H9 (cell line): ENCODE measurements at regions not wholly inside any gene's neighbourhood (a gene's known extent, or its start where the extent isn't known, plus 50 kb on each side); places are given as distances from the start of the nearest gene placed in this dataset.

Experiments used
- DNase-seq: peaks from one replicate; pipeline ENCODE4 v3.0.0-alpha.2; 2017
- H2AFZ ChIP-seq: one replicate; pipeline ENCODE4 v1.6.1; 2013; ENCODE audit warnings: mild to moderate bottlenecking, low read length, control low read depth, moderate library complexity
- H2AK5ac ChIP-seq: 2 replicates; pipeline ENCODE4 v1.6.1; 2013; ENCODE audit warnings: low read length, control low read depth, mixed read lengths; ENCODE audit not compliant: insufficient read length
- H2BK120ac ChIP-seq: one replicate; pipeline ENCODE4 v1.6.1; 2013; ENCODE audit warnings: low read depth, mild to moderate bottlenecking, low read length, control low read depth, inconsistent platforms; ENCODE audit not compliant: poor library complexity, severe bottlenecking
- H2BK12ac ChIP-seq: 2 replicates; pipeline ENCODE4 v1.6.1; 2013; ENCODE audit warnings: low read length, control low read depth, mixed read lengths, low read depth; ENCODE audit not compliant: insufficient read length
- H2BK15ac ChIP-seq: 2 replicates; pipeline ENCODE4 v1.6.1; 2013; ENCODE audit warnings: low read depth, low read length, control low read depth
- H2BK20ac ChIP-seq: one replicate; pipeline ENCODE4 v1.6.1; 2013; ENCODE audit warnings: low read depth, mild to moderate bottlenecking, low read length, control low read depth, inconsistent platforms; ENCODE audit not compliant: poor library complexity, severe bottlenecking
- H2BK5ac ChIP-seq: 2 replicates; pipeline ENCODE4 v1.6.1; 2013; ENCODE audit warnings: low read length, control low read depth, mixed read lengths; ENCODE audit not compliant: insufficient read length
- H3K14ac ChIP-seq: 2 replicates; pipeline ENCODE4 v1.6.1; 2013; ENCODE audit warnings: low read length, control low read depth; ENCODE audit not compliant: insufficient read depth
- H3K18ac ChIP-seq: 2 replicates; pipeline ENCODE4 v1.6.1; 2013; ENCODE audit warnings: low read depth, mild to moderate bottlenecking, mixed read lengths, low read length, control low read depth; ENCODE audit not compliant: insufficient read length
- H3K23ac ChIP-seq: 2 replicates; pipeline ENCODE4 v1.6.1; 2013; ENCODE audit warnings: low read length, control low read depth, mixed read lengths, low read depth; ENCODE audit not compliant: insufficient read length
- H3K23me2 ChIP-seq: 2 replicates; pipeline ENCODE4 v1.6.1; 2013; ENCODE audit warnings: low read depth, mild to moderate bottlenecking, mixed read lengths, low read length, control low read depth; ENCODE audit not compliant: insufficient read length, poor library complexity, severe bottlenecking
- H3K27ac ChIP-seq: 2 replicates; pipeline ENCODE4 v1.5.1; 2013; ENCODE audit warnings: low read length, control low read depth, mixed read lengths, low read depth; ENCODE audit not compliant: insufficient read length
- H3K27me3 ChIP-seq: 2 replicates; pipeline ENCODE4 v1.6.1; 2013; ENCODE audit warnings: low read length, control low read depth, inconsistent platforms; ENCODE audit not compliant: insufficient read depth
- H3K4ac ChIP-seq: 2 replicates; pipeline ENCODE4 v1.6.1; 2013; ENCODE audit warnings: low read depth, mild to moderate bottlenecking, control low read depth, inconsistent platforms, low read length, moderate library complexity
- H3K4me1 ChIP-seq: 2 replicates; pipeline ENCODE4 v1.6.1; 2013; ENCODE audit warnings: low read length, control low read depth, inconsistent platforms; ENCODE audit not compliant: insufficient read depth
- H3K4me2 ChIP-seq: 2 replicates; pipeline ENCODE4 v1.6.1; 2013; ENCODE audit warnings: low read length, control low read depth, mixed read lengths; ENCODE audit not compliant: insufficient read length, insufficient read depth
- H3K56ac ChIP-seq: 2 replicates; pipeline ENCODE4 v1.6.1; 2013; ENCODE audit warnings: low read depth, mild to moderate bottlenecking, mixed read lengths, low read length, control low read depth; ENCODE audit not compliant: insufficient read length
- H3K79me1 ChIP-seq: 2 replicates; pipeline ENCODE4 v1.6.1; 2013; ENCODE audit warnings: low read depth, mild to moderate bottlenecking, moderate library complexity, low read length, control low read depth, inconsistent platforms; ENCODE audit not compliant: insufficient read depth, poor library complexity, severe bottlenecking
- H3K79me2 ChIP-seq: 2 replicates; pipeline ENCODE4 v1.6.1; 2013; ENCODE audit warnings: low read length, control low read depth, inconsistent platforms; ENCODE audit not compliant: insufficient read depth
- H3K9ac ChIP-seq: 2 replicates; pipeline ENCODE4 v1.6.1; 2013; ENCODE audit warnings: low read length, control low read depth, mixed read lengths; ENCODE audit not compliant: insufficient read length; ENCODE audit errors: extremely low read depth
- H3K9me3 ChIP-seq: one replicate; pipeline ENCODE4 v1.6.1; 2013; ENCODE audit warnings: low read depth, low read length, inconsistent platforms; ENCODE audit not compliant: control insufficient read depth
- H3T11ph ChIP-seq: one replicate; pipeline ENCODE4 v1.6.1; 2013; ENCODE audit warnings: mild to moderate bottlenecking, low read length, control low read depth, inconsistent platforms
- H4K20me1 ChIP-seq: one replicate; pipeline ENCODE4 v1.6.1; 2013; ENCODE audit not compliant: control insufficient read depth, insufficient read length, insufficient read depth
- H4K5ac ChIP-seq: 2 replicates; pipeline ENCODE4 v1.6.1; 2013; ENCODE audit warnings: low read depth, mild to moderate bottlenecking, mixed read lengths, low read length, control low read depth; ENCODE audit not compliant: insufficient read length
- H4K8ac ChIP-seq: replicated peaks from 2 replicates; pipeline ENCODE4 v1.6.1; 2013; ENCODE audit warnings: low read length, control low read depth, mixed read lengths, low read depth; ENCODE audit not compliant: insufficient read length
- H4K91ac ChIP-seq: 2 replicates; pipeline ENCODE4 v1.6.1; 2013; ENCODE audit warnings: low read depth, mild to moderate bottlenecking, moderate library complexity, mixed read lengths, low read length, control low read depth; ENCODE audit not compliant: insufficient read length
- H3K27ac Mint-ChIP-seq, 3 experiments: 2 replicates in 2 of 3; 3 replicates in 1 of 3; pipeline ENCODE4 v1.8.0; 2020 to 2021; ENCODE audit warnings: mixed read lengths in 3 of 3, mild to moderate bottlenecking in 1 of 3, moderate library complexity in 1 of 3
- H3K27me3 Mint-ChIP-seq: 2 replicates; pipeline ENCODE4 v1.8.0; 2021; ENCODE audit warnings: low read depth, mild to moderate bottlenecking, moderate library complexity, mixed read lengths
- H3K36me3 Mint-ChIP-seq, 3 experiments: 2 replicates in 2 of 3; 3 replicates in 1 of 3; pipeline ENCODE4 v1.8.0; 2020 to 2021; ENCODE audit warnings: low read depth in 3 of 3, mixed read lengths in 3 of 3; ENCODE audit not compliant: insufficient read depth in 1 of 3
- H3K4me1 Mint-ChIP-seq, 2 experiments: 2 replicates each; pipeline ENCODE4 v1.8.0; 2020; ENCODE audit warnings: mixed read lengths in 2 of 2
- H3K4me3 Mint-ChIP-seq, 2 experiments: 2 replicates in 1 of 2; 3 replicates in 1 of 2; pipeline ENCODE4 v1.8.0; 2020 to 2021; ENCODE audit warnings: mild to moderate bottlenecking in 2 of 2, mixed read lengths in 2 of 2, moderate library complexity in 1 of 2
- H3K9me3 Mint-ChIP-seq, 2 experiments: 2 replicates in 1 of 2; 3 replicates in 1 of 2; pipeline ENCODE4 v1.8.0; 2020; ENCODE audit warnings: mild to moderate bottlenecking in 2 of 2, mixed read lengths in 2 of 2, moderate library complexity in 1 of 2
- WGBS: extraction: QIAGEN DNeasy Blood & Tissue Kit; methylation state at CpG from one replicate; pipeline ENCODE4 v1.1.7; 2013; ENCODE audit warnings: missing lambda C conversion rate, low lambda C conversion rate, mixed read lengths; ENCODE audit not compliant: insufficient read length; ENCODE audit errors: extremely low coverage; 5-methylcytosine and 5-hydroxymethylcytosine counted together
- TF ChIP-seq, protein P1 (sequence below): fragments of 200-600 bp; sonication (generic); conservative IDR thresholded peaks from 3 replicates; pipeline ENCODE4 v1.8.0; 2021; ENCODE audit warnings: antibody characterized with exemption, mild to moderate bottlenecking

DNA sequence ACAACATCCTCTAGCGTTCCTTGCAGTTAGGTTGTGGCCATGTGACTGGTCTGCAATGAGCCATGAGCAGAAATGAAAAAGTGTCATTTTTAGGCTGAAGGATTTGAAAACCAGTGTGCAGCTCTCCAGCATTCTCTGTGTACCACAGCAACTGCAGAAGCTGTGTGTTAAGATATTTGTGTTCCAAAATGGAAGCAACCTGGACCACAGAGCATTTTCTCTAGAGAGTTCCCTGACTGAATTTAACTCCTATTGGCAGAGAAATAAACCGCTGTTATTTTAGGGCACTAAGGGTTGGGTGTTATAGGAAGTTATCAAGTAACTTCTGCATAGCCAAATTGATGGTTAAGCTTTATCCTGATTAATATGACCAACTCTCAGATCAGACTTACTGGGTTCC lies 257.2 kb upstream of the THUMPD2 start:
- H3K23me2 ChIP-seq, result no peaks in the 10 kb centered on the region

More for the DNA sequence above, 257.2 kb upstream of the THUMPD2 start:
- Histone ChIP-seq H3K14ac (no peak overlapping the region), H3K18ac (no peak overlapping the region), H4K91ac (no peak overlapping the region), H2BK20ac (no peak overlapping the region), H3K9me3 (peaks cover 6% of the 10 kb centered on the region), H3K56ac (no peak overlapping the region), H4K8ac (no peak overlapping the region), H3K4ac (no peak overlapping the region), H3K79me2 (no peaks in the 10 kb centered on the region), H2BK5ac (no peak overlapping the region), H2BK12ac (no peak overlapping the region), H3K9ac (no peak overlapping the region), H2BK15ac (no peak overlapping the region), H3K4me1 (no peaks in the 10 kb centered on the region), H3K79me1 (no peaks in the 10 kb centered on the region), H3K4me2 (no peak overlapping the region), H3K27ac (no peak overlapping the region), H3K27me3 (no peaks in the 10 kb centered on the region), H3K23ac (no peak overlapping the region), H3T11ph (no peak overlapping the region), H2AK5ac (no peak overlapping the region), H4K20me1 (no peaks in the 10 kb centered on the region), H4K5ac (no peak overlapping the region), H2BK120ac (no peak overlapping the region), H2AFZ (no peak overlapping the region)
- no peaks in the 10 kb centered on the region for H3K4me1 Mint-ChIP-seq
- no peak overlapping the region for H3K4me3 Mint-ChIP-seq
- H3K9me3 Mint-ChIP-seq, result peaks cover 0 to 18% of the 10 kb centered on the region in 2 experiments; a peak in 3 of 5 replicates
- DNase-seq, result no peak
- H3K27ac Mint-ChIP-seq, result no peak overlapping the region
- H3K27me3 Mint-ChIP-seq, result no peaks in the 10 kb centered on the region
- WGBS, result no CpG with 5 or more reads among the region's 2 CpGs
- TF ChIP-seq, protein P1, sequence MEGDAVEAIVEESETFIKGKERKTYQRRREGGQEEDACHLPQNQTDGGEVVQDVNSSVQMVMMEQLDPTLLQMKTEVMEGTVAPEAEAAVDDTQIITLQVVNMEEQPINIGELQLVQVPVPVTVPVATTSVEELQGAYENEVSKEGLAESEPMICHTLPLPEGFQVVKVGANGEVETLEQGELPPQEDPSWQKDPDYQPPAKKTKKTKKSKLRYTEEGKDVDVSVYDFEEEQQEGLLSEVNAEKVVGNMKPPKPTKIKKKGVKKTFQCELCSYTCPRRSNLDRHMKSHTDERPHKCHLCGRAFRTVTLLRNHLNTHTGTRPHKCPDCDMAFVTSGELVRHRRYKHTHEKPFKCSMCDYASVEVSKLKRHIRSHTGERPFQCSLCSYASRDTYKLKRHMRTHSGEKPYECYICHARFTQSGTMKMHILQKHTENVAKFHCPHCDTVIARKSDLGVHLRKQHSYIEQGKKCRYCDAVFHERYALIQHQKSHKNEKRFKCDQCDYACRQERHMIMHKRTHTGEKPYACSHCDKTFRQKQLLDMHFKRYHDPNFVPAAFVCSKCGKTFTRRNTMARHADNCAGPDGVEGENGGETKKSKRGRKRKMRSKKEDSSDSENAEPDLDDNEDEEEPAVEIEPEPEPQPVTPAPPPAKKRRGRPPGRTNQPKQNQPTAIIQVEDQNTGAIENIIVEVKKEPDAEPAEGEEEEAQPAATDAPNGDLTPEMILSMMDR, result no peak
- H3K36me3 Mint-ChIP-seq, result peaks cover 2 to 8% (median 4%) of the 10 kb centered on the region in 3 experiments; a peak in 4 of 7 replicates
